CD4-positive, alpha-beta T cell treated with Interferon gamma for 1 hour (primary cell): ENCODE measurements at regions not wholly inside any gene's neighbourhood (a gene's known extent, or its start where the extent isn't known, plus 50 kb on each side); places are given as distances from the start of the nearest gene placed in this dataset.

Experiments
- DNase-seq: peaks from one replicate; pipeline ENCODE4 v3.0.0-alpha.2; 2020

DNA sequence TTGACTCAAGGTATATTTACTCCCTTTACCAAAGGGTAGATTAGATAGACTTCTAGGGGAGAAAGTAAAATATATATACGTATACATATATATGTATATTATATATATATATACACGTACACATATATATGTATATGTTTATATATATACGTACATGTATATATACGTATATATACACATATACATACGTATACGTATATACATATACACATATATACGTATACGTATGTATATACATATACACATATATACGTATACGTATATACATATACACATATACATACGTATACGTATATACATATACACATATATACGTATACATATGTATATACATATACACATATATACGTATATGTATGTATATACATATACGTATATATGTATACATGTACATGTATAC is 430.5 kb upstream of the ANO3 start:
- no peak for DNase-seq

DNA sequence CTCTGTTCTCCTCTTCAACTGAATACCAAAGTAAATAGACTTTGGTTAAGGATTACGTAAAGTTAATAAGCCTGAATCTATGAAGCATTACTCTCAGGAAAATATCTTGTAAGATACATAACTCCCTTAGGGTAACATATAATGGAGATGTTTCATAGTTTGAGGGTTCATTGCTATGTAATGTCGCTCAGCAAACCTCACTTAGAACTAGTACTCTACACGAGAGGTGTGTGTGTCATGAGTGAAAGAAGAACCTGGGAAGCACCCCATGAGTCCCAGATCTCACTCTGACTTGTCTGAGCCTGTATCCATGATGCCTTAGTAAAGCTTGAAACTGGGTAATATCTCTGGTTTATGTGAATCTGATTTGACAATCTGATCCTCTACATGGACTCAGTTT is 429.5 kb upstream of the ANO3 start:
- DNase-seq: no peak

DNA sequence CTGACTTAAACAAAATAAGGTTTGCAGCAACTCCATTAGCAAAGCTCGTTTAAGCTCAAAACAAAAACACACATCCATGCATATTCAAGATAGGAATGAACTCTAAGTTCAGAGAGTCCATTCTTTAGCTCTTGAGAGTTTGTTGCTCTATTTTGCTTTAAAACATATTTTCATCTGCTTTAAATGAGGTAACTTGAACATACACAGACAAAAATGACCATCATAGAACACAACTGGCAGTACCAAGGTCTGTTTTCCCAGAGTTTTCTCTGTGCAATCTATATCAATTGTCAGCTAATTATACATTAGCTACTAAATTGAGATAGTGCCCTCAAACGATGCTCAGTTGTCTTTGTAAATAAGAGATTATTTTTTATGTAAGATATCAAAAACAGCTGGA is 423.2 kb upstream of the ANO3 start:
- no peak for DNase-seq

DNA sequence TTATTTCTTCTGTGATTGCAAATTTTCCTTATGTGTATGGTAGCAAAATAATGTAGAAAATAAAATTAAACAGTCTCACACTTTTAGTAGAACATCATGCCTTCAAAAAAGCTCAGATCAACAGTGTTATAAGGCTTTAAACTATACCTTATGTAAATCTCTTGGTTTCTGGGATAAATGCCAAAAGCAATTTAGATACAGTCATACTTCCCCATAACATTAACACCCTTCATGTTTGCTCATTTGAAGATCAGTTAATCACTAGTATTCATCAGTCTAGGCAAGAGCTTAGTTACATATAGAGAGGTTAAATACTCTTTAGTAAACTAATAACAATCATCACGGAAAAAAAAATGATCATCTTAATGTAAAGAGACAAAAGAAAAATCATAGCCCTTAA is 421.8 kb upstream of the ANO3 start:
- DNase-seq: no peak

DNA sequence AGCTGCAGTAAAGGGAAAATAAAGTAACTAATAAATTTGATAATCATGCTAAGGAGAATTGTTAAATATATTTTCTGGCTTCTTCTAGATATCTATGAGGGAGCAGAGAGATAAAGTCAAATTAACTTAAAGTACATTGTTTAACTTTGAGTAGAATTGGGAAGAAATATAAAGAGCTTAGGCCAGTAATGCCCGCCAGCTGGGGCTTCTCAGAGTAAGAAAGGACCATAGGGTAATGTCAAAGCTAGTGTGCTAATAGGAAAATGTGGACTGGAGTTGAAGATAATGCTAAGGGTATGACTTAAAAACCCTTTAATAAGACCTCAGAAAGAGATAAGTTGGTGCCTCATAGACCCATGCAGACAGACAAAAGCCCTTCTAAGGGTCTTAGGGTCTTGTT is 411.6 kb upstream of the ANO3 start:
- DNase-seq: no peak

DNA sequence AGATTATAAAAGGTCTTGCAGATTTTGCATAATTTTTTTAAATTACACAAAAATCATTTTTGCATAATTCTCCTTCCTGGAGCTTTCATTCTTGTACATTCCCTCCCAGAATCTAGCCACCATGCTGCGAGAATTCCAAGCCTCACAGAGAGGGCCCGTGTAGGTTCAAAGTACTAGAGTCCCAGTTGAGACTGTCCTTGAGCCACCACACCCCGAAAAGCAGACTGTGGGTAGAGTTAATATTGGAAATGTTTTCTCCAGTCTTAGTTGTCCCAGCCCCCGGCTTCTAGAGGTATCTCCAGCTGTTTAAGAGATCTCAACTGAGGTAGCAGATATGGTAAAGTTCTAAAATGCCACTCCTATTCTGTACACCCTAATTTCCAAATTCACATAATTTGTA is 407.3 kb upstream of the ANO3 start:
- DNase-seq: no peak

DNA sequence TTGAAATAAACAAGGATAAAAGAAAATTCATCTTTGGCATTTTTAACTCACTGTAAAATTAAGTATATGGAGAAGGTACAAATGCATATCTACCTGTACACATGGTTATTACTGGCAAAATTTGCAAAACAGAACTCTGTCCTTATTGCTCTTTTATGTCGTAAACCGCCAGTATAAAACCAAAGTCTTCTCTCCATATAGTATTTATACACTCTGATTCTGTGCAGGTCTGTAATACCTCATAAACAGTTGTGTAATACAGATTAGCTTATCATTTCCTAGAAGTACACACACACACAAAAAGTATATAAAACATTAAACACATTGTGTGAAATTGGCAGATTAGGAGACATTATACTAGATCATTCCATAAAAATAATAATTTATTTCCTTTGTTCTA is 406.6 kb upstream of the ANO3 start:
- DNase-seq: no peak

DNA sequence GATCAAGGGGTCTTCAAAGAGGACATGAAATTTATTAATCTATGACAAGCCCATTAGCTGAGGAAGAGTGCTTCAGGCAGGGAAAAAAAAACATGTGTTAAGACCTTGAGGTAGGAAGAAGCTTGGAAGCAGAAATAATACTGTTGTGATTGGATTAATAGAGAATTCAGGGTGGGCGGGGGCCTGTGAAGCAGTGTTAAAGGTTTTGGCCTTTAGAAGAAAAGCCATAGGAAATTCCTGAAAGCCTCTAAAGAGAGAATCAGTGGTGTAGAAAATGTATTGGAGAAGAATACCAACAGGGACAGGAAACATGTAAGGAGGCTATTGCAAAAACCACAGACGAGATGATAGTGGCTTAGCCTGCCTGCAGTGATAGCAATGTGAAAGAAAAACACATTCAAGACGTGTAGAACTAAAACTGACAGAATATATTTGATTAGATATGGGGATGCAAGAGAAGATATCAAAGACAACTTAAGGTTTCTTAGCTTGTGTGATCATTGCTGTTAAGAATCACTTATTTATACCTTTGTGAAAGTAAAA is 404.4 kb upstream of the ANO3 start:
- no peak for DNase-seq

DNA sequence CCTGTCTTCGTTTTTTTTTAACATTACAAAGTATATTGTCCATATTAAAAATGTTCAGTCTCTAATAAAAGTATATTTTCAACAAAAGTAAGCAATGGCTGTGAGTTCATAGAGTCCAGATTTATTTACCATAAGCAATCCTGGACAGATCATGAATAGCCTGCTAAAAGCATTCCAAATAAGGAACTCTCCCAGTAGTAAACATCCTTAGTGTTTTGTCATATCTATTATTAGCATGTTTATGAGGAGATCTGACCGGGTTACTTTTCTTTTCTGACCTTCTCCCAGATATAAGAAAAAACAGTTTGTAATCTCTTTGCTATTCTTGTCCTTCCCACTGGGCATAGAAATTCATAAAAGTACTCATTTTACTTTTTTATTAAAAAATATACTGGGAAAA is 403.9 kb upstream of the ANO3 start:
- DNase-seq: no peak

DNA sequence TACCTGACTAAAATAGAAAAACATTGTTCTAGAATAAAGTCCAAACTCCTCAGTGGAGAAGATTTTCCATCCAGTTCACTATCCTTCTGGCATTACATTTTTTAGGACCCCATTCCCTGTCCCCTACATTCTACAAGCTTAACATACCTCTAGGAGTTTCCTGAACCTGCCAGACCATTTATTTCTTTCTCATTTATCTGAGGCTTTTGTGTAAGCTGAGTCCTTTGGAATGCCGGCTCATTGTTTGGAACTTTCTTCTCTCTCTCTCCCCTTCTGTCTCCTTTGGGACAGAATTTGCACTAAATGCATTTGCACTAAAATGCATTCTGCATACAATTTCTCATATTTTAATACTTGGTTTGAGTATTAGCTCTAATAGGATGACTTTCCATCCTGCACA is 393.0 kb upstream of the ANO3 start:
- DNase-seq: no peak

DNA sequence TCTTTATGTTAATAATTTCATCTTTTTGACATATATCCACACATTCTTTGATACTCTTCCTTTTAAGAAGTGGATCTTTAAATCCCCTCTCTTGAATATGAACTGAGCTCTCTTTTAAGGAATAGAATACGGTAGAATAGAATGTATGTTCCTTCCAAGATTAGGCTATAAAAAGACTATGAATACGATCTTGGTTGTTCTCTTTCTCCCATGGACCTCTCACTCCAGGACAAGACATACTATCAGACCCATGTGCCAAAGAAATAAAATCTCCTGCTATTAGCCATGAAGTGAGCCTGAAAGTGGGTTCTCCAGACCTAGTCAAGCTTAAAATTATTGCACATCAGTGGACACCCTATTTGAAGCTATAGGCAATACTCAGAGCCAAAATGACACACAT is 392.2 kb upstream of the ANO3 start:
- DNase-seq: no peak

DNA sequence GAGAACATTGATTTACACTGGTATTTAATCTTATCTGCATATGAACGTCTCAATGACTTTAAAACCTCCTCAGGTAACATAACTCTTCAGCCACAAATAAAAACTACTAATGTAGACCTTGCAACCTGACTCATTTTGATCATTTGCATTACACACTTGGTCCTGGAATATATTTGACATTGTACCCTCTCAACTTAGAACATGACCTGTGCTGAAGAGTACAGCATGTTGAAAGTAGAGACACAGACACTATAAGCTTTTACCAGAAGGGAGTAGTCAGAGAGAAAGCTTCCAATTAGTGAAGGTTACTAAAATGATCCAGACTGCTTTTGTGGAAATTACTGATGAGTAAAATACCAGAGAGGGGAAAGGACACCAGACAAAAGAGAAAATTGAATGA is 390.6 kb upstream of the ANO3 start:
- DNase-seq: no peak

DNA sequence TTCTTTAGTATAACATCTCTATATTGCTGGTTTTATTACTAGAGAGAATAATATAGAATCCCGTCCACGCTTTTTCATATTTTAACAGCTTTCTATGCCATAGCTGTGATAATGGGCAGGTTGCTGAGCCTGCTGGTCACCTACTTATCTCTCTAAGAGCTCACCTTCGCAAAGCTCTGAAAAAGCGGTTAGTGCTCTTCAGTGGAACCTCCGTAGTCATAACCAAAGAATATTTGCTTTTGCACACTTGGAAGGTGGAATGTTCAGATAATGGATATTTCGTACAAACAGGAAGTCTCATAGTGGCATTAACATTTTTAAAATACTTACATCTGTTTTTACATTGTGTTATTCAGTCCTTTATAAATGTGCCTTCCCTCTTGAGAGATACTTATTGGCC is 388.9 kb upstream of the ANO3 start:
- no peak for DNase-seq

DNA sequence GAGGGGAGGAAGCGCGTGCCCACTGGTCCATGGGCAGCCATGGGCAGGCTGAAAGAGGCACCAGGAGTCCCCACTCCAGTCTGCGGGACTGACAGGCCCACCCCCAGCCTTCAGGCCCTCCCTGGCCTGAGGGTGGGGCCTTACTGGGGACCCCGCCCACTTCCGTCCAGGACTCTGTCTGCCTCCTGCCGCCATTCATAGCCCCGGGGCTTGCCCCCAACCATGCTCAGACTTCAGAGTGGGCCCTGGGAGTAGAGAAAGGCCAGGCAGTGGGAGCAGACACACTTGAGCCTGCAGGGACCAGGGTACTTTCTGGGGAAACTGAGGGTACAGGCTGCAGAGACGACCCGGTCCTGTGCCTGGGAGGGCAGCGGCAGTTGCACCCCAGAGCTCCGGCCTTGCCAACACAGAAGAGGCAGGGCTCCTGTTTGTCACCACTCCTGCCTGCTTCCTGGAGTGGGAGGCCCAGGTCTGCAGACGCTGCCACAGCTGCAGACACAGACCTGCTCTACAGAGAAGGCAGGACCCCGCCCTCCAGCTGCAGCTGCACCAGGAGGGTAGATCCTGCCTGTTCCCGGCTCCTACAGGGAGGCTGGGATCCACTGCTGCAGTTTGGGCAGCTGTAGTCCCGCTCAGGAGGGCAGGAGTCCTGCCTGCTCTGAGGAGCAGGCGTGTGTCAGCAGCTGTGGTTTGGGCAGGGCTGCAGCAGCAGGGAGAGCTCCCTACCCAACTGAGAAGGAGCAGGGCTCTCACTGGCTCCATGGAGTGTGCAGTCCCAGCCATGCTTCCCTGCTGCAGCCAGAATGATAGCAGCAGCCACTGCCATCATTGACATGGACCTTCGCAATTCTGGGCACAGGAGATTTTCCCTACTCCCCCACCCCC is 387.9 kb upstream of the ANO3 start:
- no peak for DNase-seq

DNA sequence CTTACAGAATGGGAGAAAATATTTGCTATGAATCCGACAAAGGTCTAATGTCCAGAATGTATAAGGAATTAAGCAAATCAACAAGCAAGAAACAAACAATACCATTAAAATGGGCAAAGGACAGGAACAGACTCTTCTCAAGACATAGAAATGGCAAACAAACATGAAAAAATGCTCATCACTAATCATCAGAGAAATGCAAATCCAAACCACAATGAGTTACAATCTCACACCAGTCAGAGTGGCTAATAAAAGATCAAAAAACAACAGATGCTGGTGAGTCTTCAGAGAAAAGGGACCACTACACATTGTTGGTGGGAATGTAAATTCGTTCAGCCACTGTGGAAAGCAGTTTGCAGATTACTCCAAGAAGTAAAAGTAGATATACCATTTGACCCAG is 382.0 kb upstream of the ANO3 start:
- no peak for DNase-seq

DNA sequence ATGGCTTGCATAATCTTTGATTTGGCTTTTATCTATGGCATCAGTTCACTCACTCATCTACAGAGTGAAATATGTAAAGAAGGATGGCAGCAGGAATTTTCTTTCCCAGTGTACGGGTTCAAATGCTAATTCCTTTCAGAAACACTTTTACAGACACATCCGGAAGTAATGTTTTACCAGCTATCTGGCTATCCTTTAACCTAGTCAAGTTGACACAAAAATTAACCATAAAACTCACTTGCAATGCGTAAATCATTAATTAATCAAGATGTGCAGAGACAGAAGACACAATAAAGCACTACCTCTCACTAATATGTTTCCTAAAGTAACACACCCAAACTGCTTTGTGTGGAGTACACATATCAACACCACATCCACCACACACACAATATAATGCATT is 378.9 kb upstream of the ANO3 start:
- DNase-seq: no peak

DNA sequence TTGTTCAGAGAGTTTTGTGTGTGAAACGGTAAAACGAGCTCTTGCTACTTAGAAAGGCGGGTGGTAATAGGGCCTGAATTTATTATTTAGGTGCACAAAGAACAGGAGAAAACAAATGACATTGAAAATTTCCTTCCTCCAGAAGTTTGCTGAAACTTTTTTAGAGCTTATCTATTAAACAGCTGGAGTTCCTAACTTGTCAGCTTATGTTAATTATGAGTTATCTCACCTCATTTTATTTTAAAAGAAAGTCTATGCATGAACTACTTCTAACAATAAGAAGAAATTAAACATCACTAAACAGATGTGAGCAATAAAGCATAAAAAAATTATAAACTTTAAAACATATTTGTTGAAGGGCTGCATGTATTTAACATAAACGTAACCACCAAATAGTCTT is 373.9 kb upstream of the ANO3 start:
- no peak for DNase-seq

DNA sequence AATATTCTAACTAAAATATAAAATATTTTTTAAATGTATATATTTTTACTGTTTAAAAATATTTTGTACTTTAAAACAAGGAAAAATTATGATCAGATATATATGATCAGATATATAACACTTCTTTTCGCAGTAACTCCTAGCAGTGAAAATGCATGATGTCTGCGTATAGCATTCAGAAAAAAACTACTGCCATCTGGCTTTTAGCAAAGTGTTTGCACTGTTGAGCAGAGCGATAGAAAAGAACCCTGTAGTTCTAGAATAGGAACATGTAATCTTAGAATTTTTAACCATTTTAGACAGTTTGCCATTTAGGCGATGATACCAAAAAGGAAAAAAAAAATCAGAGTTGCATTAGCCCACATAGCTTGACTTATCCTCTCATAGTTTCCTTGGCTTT is 370.4 kb upstream of the ANO3 start:
- no peak for DNase-seq

DNA sequence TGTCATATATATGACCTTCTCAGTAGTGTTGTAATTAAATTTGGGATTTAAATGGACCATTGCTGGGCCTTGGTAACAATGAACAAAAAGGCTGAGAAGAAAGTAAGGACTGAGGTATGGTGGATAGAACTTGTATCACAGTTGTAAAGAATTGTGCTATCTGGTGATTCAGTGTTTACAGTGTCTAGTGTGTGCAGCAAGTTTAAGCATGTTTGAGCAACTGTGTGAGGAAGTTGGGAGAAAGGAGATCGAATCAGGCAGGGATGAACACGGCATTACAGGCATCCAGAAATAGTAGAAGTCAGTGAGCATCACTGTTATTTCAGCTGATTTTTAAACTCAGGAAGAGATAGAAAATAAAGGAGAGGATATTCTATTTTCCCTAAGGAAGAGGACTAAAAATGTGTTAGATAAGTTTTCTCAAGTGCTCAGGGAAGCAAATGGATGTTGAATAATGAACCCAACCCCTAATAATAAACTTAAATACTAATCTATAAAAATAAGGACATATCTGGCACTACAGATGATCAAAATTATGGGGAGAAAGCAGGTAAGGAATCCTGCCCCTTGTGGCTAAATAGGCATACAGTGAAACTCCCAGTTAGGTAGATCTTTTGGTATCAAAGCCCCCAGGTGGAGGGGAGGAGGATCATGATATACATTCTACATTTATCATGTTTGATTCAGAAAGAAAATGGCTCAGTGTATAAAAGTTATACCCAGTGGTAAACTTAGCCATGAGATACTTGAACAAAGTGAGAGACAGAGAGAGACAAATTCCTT is 361.0 kb upstream of the ANO3 start:
- no peak for DNase-seq

DNA sequence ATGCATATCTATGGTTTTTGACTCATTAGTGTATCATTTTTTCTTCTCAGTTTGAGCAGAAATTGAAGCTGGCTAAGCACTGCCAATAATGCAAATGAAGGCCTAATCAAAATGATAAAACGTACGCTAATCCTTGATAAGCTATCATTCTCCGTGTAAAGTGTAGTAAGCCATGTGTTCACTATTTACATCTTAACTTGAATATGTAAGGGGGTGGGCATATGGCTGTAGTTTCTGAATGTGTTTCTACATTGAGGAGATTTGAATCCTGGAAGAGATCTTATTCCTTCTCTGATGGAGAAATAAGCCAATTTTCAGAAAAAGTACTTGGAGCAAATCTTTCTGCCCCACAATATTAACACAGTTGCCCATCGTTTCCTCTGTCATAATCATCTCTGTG is 351.8 kb upstream of the ANO3 start:
- no peak for DNase-seq

DNA sequence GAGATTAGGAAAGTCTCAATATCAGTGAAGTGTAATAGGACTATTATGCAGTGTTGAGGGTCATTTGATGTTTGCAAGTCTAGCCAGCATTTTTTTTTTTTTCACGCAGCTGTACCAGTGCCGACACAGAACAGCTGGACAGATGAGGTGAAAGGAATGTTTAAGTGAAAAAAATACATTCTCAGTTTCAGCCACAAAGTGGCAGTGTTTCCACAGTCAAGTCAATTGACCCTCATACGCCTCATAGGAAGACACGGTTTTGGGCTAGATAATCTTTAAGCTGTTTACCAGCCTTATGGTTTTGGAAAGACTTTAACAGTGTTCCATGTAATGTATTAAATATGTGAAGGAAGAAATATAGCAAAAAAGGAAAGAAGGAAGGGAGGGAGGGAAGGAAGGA is 349.9 kb upstream of the ANO3 start:
- DNase-seq: no peak

DNA sequence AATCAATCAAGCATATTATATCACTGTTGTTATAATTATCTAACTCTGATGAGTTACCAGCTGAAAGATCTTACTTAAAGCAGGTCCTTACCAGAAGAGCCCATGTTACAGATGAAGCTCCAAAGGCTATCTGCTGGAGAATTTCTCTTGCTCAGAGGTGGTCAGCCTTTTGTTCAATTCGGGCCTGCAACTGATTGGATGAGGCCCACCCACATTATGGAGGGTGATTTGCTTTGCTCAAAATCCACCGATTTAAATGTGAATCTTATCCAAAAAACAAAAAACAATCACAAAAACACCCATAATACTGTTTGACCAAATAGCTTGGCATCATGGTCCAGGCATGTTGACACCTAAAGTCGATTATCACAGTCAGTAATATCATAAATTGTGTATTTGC is 348.6 kb upstream of the ANO3 start:
- DNase-seq: no peak

DNA sequence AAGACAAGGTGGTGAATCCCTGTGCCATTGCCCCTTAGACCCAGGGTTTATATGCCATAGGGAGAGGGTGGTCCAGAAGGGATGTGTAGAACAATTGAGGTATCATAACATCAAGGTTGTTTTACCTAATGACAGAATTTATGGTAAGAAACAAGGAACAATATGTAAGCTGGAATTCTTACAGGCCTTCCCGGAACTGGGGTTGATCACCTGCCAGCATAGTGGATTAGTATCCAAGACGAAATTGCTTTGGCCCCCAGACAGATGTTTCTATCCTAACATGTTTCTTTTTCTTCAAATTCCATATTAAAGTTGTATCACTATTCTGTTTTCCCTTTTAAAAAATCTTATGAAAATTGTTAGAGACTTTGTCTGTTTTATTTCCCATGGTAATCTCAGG is 343.8 kb upstream of the ANO3 start:
- no peak for DNase-seq

DNA sequence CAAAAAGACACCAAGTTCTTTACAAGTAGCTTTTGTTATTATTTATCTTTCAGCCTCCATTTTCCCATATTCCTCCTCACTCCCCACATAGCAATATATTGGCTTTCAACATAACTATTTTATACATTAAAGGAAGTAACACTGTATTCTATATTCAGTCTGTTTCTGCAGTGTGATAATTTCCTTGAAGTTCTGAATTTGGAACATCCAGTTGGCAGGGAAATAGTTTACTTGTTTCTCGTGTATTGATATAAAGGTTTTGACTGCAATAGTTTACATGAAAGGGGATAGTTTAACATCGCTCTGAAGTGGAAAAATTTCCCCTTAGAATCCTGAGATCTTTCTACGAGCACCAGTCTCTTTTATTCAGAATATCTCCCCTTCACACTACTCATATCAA is 341.5 kb upstream of the ANO3 start:
- DNase-seq: no peak
